RWPE1 (cell line): ENCODE measurements at regions not wholly inside any gene's neighbourhood (a gene's known extent, or its start where the extent isn't known, plus 50 kb on each side); places are given as distances from the start of the nearest gene placed in this dataset.

Experiments
- CTCF ChIA-PET: fragments of 350-600 bp; sonication (Branson Sonifier 250); formaldehyde crosslinking; extraction: SDS; loops from one replicate; lab custom pipeline; 2021; lab: Yijun Ruan, JAX
- POLR2A ChIA-PET: fragments of 400-600 bp; formaldehyde crosslinking; extraction: SDS; loops from one replicate; lab custom pipeline; 2020; ENCODE audit warnings: antibody characterized with exemption; ENCODE audit not compliant: low non-redundant PET; lab: Yijun Ruan, JAX
- DNase-seq: peaks from one replicate; pipeline ENCODE4 v3.0.0; 2012; ENCODE audit warnings: low spot score
- H3K27ac ChIP-seq: fragments of 450-650 bp; 2 replicates; pipeline ENCODE4 v1.5.1; 2017
- CTCF ChIP-seq: fragments of 450-650 bp; conservative IDR thresholded peaks from 2 replicates; pipeline ENCODE4 v1.5.1; 2017; ENCODE audit warnings: low read depth, mild to moderate bottlenecking

GRCh38 chr9:77099388-77099787, 77.9 kb upstream of the VPS13A start:
- POLR2A ChIA-PET: no interaction called here
- no peak for DNase-seq
- CTCF ChIA-PET: no interaction called here

GRCh38 chr9:77111408-77111807, 65.9 kb upstream of the VPS13A start:
- no peak for DNase-seq
- H3K27ac ChIP-seq: no peak overlapping the region
- ChIA-PET POLR2A (no interaction called here), CTCF (interaction anchor here (1.6 kb wide), 1 partner anchor 12 kb away, joined by 4 read pairs; no protein-coding TSS in a partner anchor)
- TF ChIP-seq CTCF: no peak

More at GRCh38 chr9:77099388-77099787, 77.9 kb upstream of the VPS13A start:
- no peak overlapping the region for H3K27ac ChIP-seq
- TF ChIP-seq CTCF: no peak

GRCh38 chr9:77125665-77126064, 51.7 kb upstream of the VPS13A start:
- H3K27ac ChIP-seq: no peak overlapping the region
- no peak for TF ChIP-seq CTCF
- ChIA-PET POLR2A (no interaction called here), CTCF (no interaction called here)
- no peak for DNase-seq

GRCh38 chr9:77127071-77127470, 50.3 kb upstream of the VPS13A start:
- no peak overlapping the region for H3K27ac ChIP-seq
- POLR2A ChIA-PET: no interaction called here
- TF ChIP-seq CTCF: no peak
- CTCF ChIA-PET: no interaction called here
- DNase-seq: no peak
